ENCODE measurements at regions not wholly inside any gene's neighbourhood (a gene's known extent, or its start where the extent isn't known, plus 50 kb on each side); places are given as distances from the start of the nearest gene placed in this dataset.

GRCh38 chr9:32837551-32838058 lies 54.3 kb downstream of the TMEM215 start:
- Mint-ChIP-seq H3K36me3 (no peaks in the 10 kb centered on the region), H3K4me3 (no peak overlapping the region)

GRCh38 chr9:32839013-32839885 lies 55.9 kb downstream of the TMEM215 start:
- Mint-ChIP-seq H3K36me3 (no peaks in the 10 kb centered on the region), H3K9me3 (no peaks in the 10 kb centered on the region), H3K27me3 (peaks cover 4% of the 10 kb centered on the region), H3K27ac (no peak overlapping the region), H3K4me3 (no peak overlapping the region), H3K4me1 (no peaks in the 10 kb centered on the region)
- CTCF ChIA-PET = no interaction called here
- no peak for DNase-seq

More at GRCh38 chr9:32837551-32838058, 54.3 kb downstream of the TMEM215 start:
- no peak overlapping the region for H3K27ac Mint-ChIP-seq
- H3K9me3 Mint-ChIP-seq = no peaks in the 10 kb centered on the region
- peaks cover 4% of the 10 kb centered on the region for H3K27me3 Mint-ChIP-seq
- no peaks in the 10 kb centered on the region for H3K4me1 Mint-ChIP-seq
- DNase-seq = no peak
- CTCF ChIA-PET = no interaction called here

- Mint-ChIP-seq H3K9me3 (no peaks in the 10 kb centered on the region), H3K4me1 (no peaks in the 10 kb centered on the region), H3K4me3 (no peak overlapping the region), H3K27ac (no peak overlapping the region), H3K27me3 (peaks cover 4% of the 10 kb centered on the region), H3K36me3 (no peaks in the 10 kb centered on the region)
- CTCF ChIA-PET = interaction anchor here (0.8 kb wide), 1 partner anchor 9 kb away, joined by 3 read pairs; no protein-coding TSS in a partner anchor
- no peak for DNase-seq
These were observed 58.0 kb downstream of the TMEM215 start for GRCh38 chr9:32841314-32841713.

DNA sequence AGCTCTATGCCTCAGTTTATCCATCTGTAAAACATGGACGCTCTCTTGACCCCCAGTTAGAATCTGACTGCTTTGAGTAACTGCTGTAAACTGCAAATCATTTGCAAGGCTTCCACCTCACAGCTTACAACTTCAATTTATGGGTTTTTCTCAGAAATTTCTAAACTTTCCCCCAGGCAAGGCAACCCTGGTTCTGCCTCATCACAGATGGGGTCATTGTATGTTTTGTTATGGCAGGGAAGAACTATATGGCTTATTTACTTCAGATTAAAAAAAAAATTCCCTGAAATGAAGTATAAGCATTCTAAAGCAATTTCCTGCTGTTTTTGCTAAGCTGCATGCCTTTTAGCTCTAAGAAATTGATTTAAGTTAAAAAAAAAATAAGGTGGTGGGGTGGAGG lies 60.0 kb downstream of the TMEM215 start:
- DNase-seq = no peak
- Mint-ChIP-seq H3K27ac (no peak overlapping the region), H3K4me3 (no peak overlapping the region), H3K4me1 (no peaks in the 10 kb centered on the region), H3K9me3 (no peaks in the 10 kb centered on the region), H3K27me3 (peaks cover 4% of the 10 kb centered on the region), H3K36me3 (no peaks in the 10 kb centered on the region)
- CTCF ChIA-PET = no interaction called here

GRCh38 chr9:32844259-32844658 lies 60.9 kb downstream of the TMEM215 start:
- CTCF ChIA-PET = no interaction called here
- H3K9me3 Mint-ChIP-seq = no peaks in the 10 kb centered on the region
- no peaks in the 10 kb centered on the region for H3K4me1 Mint-ChIP-seq
- peaks cover 4% of the 10 kb centered on the region for H3K27me3 Mint-ChIP-seq
- DNase-seq = no peak
- H3K36me3 Mint-ChIP-seq = no peaks in the 10 kb centered on the region
- H3K4me3 Mint-ChIP-seq = no peak overlapping the region
- H3K27ac Mint-ChIP-seq = no peak overlapping the region

GRCh38 chr9:32854271-32854670 lies 70.9 kb downstream of the TMEM215 start:
- no peak overlapping the region for H3K27ac Mint-ChIP-seq
- CTCF ChIA-PET = no interaction called here
- peaks cover 11% of the 10 kb centered on the region for H3K27me3 Mint-ChIP-seq
- H3K4me1 Mint-ChIP-seq = no peaks in the 10 kb centered on the region
- H3K4me3 Mint-ChIP-seq = no peak overlapping the region
- DNase-seq = no peak
- no peaks in the 10 kb centered on the region for H3K36me3 Mint-ChIP-seq
- H3K9me3 Mint-ChIP-seq = no peaks in the 10 kb centered on the region

DNA sequence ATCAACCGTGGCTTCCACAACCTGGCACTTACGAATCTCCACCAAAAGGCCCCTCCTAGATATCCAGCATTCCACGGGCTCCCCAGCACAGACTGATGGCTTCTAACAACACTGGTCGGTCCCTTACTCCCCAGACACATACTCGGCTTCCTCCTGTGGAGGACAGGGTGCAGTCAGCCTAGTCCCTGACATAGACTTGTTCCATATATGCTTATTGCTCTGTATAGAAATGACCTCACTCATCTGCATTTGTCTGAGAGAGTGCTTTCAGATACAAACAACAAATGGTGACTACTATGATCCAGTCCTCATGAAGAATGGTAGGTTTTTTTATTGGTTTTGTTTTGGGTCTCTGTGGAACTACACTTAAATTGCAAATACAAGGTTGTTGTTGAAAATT lies 72.4 kb downstream of the TMEM215 start:
- Mint-ChIP-seq H3K4me1 (no peaks in the 10 kb centered on the region), H3K9me3 (no peaks in the 10 kb centered on the region), H3K27ac (no peak overlapping the region), H3K4me3 (no peak overlapping the region), H3K36me3 (no peaks in the 10 kb centered on the region), H3K27me3 (peaks cover 11% of the 10 kb centered on the region)
- CTCF ChIA-PET = no interaction called here
- DNase-seq = no peak

- no peaks in the 10 kb centered on the region for H3K4me1 Mint-ChIP-seq
- H3K9me3 Mint-ChIP-seq = no peaks in the 10 kb centered on the region
- H3K4me3 Mint-ChIP-seq = no peak overlapping the region
- no peak overlapping the region for H3K27ac Mint-ChIP-seq
- CTCF ChIA-PET = no interaction called here
- no peaks in the 10 kb centered on the region for H3K36me3 Mint-ChIP-seq
- DNase-seq = no peak
- H3K27me3 Mint-ChIP-seq = no peaks in the 10 kb centered on the region
These were observed 80.0 kb downstream of the TMEM215 start for GRCh38 chr9:32863291-32863690.

DNA sequence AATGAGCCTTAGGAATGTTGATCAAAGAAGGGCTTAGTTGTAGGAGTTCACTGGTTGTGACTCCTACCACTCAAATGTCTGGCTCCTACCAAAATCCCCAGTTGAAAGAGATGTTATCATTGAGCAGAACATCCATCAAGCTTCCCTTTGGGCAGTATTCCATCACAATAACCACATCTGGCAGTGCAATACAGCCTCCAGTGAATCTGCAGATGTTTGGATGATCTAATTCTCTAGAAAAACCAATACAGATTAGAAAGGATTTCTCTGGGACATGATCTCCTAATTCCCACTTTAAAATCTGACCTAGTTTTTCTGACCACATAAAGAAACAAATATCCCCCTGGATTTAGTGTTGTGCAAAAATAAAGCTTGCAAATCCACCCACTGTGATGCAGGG lies 81.6 kb downstream of the TMEM215 start:
- DNase-seq = no peak
- Mint-ChIP-seq H3K36me3 (no peaks in the 10 kb centered on the region), H3K27me3 (no peaks in the 10 kb centered on the region), H3K4me1 (no peaks in the 10 kb centered on the region), H3K4me3 (no peak overlapping the region), H3K27ac (no peak overlapping the region), H3K9me3 (no peaks in the 10 kb centered on the region)
- CTCF ChIA-PET = no interaction called here

- no peaks in the 10 kb centered on the region for H3K27me3 Mint-ChIP-seq
- no peak for DNase-seq
- H3K27ac Mint-ChIP-seq = no peak overlapping the region
- H3K9me3 Mint-ChIP-seq = no peaks in the 10 kb centered on the region
- CTCF ChIA-PET = no interaction called here
- no peak overlapping the region for H3K4me3 Mint-ChIP-seq
- no peaks in the 10 kb centered on the region for H3K4me1 Mint-ChIP-seq
- no peaks in the 10 kb centered on the region for H3K36me3 Mint-ChIP-seq
These were observed 82.9 kb downstream of the TMEM215 start for GRCh38 chr9:32866273-32866672.

- H3K27ac Mint-ChIP-seq = no peak overlapping the region
- no peaks in the 10 kb centered on the region for H3K4me1 Mint-ChIP-seq
- CTCF ChIA-PET = no interaction called here
- no peaks in the 10 kb centered on the region for H3K27me3 Mint-ChIP-seq
- no peak for DNase-seq
- no peak overlapping the region for H3K4me3 Mint-ChIP-seq
- H3K36me3 Mint-ChIP-seq = no peaks in the 10 kb centered on the region
- H3K9me3 Mint-ChIP-seq = no peaks in the 10 kb centered on the region
These were observed 83.7 kb downstream of the TMEM215 start for GRCh38 chr9:32867026-32867425.

- no peak for DNase-seq
- Mint-ChIP-seq H3K27me3 (no peaks in the 10 kb centered on the region), H3K4me3 (no peak overlapping the region), H3K4me1 (no peaks in the 10 kb centered on the region), H3K36me3 (no peaks in the 10 kb centered on the region), H3K27ac (no peak overlapping the region), H3K9me3 (no peaks in the 10 kb centered on the region)
- CTCF ChIA-PET = interaction anchor here (0.8 kb wide), 1 partner anchor 9 kb away, joined by 3 read pairs; no protein-coding TSS in a partner anchor
These were observed 84.4 kb downstream of the TMEM215 start for GRCh38 chr9:32867601-32868204.

DNA sequence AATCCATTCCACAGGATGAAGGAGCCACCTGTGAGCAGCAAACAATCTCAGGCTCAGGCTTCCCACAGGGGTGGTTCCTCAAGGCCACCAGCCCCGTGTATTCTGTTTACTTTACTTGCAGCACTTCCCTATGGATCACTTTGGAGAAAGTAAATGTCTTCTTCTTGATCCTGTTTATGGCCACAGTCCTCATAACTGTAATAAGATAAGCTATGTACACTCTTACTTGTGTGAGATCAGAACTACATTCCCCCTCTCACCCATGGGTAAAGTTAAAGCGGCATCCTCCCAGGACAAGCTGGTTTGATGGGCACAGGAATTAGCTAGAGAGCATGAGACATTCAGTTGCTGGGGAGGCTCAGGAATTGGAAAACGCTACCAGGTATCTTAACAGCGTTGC lies 86.1 kb downstream of the TMEM215 start:
- no peaks in the 10 kb centered on the region for H3K36me3 Mint-ChIP-seq
- CTCF ChIA-PET = no interaction called here
- peaks cover 3% of the 10 kb centered on the region for H3K27me3 Mint-ChIP-seq
- no peak for DNase-seq
- H3K27ac Mint-ChIP-seq = no peak overlapping the region
- no peak overlapping the region for H3K4me3 Mint-ChIP-seq
- H3K9me3 Mint-ChIP-seq = no peaks in the 10 kb centered on the region
- no peaks in the 10 kb centered on the region for H3K4me1 Mint-ChIP-seq

DNA sequence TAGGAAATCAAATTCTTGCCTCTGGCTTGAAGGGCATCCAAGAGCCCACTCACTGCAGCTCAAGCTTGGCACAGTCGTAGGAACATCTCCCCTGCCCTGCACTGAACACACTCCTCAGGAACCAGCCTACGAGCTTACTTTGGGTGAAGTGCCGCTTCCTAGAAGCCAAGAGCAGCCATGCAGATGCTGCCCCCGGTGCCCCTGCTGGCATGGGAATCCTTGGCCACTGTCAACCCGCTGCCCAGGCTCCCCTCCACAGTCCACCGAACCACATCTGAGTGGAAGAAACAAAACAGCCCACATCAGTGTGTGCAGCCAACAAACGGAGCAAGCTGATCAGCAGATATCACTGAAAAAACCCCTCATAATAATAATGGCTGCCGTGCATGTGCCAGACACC lies 89.8 kb downstream of the TMEM215 start:
- Mint-ChIP-seq H3K4me1 (peaks cover 4% of the 10 kb centered on the region), H3K9me3 (no peaks in the 10 kb centered on the region), H3K4me3 (no peak overlapping the region), H3K27ac (no peak overlapping the region), H3K36me3 (no peaks in the 10 kb centered on the region), H3K27me3 (peaks cover 3% of the 10 kb centered on the region)
- CTCF ChIA-PET = interaction anchor here (0.6 kb wide), 1 partner anchor 347 kb away, joined by 3 read pairs; the partner anchor contains the start of gene RIGI
- DNase-seq = no peak

DNA sequence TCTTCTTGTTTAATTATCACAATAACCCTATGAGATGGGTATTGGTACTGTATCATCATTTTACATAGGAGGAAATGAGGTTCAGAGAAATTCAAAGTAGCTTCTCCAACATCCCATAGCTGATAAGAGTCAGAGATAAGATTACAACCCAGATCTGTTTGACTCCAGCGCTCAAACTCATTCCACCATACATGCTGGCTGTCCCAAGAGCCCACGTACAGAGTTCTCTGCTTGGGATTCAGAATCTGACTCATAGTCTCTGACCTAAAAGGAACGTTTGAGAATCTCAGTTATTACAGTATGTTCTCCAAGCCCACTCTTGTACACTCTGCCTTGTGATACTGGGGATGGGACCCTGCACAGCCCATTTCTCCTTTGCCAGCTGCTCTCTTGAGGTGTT lies 90.2 kb downstream of the TMEM215 start:
- H3K9me3 Mint-ChIP-seq = no peaks in the 10 kb centered on the region
- H3K4me3 Mint-ChIP-seq = no peak overlapping the region
- peaks cover 4% of the 10 kb centered on the region for H3K4me1 Mint-ChIP-seq
- CTCF ChIA-PET = no interaction called here
- H3K36me3 Mint-ChIP-seq = no peaks in the 10 kb centered on the region
- no peak for DNase-seq
- peaks cover 3% of the 10 kb centered on the region for H3K27me3 Mint-ChIP-seq
- H3K27ac Mint-ChIP-seq = no peak overlapping the region

All from activated naive CD4-positive, alpha-beta T cell treated with anti-CD3 and anti-CD28 coated beads, Interleukin-2, amount 10 ng/mL, durations not matched to agents 7 days and 5 days (primary cell).